Astrocyte of the cerebellum (primary cell): ENCODE measurements at regions not wholly inside any gene's neighbourhood (a gene's known extent, or its start where the extent isn't known, plus 50 kb on each side); places are given as distances from the start of the nearest gene placed in this dataset.
"Not testable (repeated sequence)": the region's sequence is repeated elsewhere in the genome, so short reads cannot be mapped to it uniquely, and the experiment has no call there.

ENCODE experiments used
- DNase-seq: peaks from one replicate; pipeline ENCODE4 v3.0.0-alpha.2; 2011; ENCODE audit warnings: low read depth
- H3K4me3 ChIP-seq: 2 replicates; pipeline ENCODE4 v1.5.1; 2011; ENCODE audit warnings: mild to moderate bottlenecking, low read depth, low read length, moderate library complexity
- in situ Hi-C: cut with HindIII; loops from 2 replicates; pipeline ENCODE4 v1.10.0; 2017; ENCODE audit warnings: low sequenced_read_pairs
- TF ChIP-seq, protein P1 (sequence below): IDR thresholded peaks from 2 replicates; pipeline ENCODE4 v1.5.1; 2012; ENCODE audit warnings: low read length, low read depth, moderate library complexity, mild to moderate bottlenecking; ENCODE audit errors: missing control alignments

DNA sequence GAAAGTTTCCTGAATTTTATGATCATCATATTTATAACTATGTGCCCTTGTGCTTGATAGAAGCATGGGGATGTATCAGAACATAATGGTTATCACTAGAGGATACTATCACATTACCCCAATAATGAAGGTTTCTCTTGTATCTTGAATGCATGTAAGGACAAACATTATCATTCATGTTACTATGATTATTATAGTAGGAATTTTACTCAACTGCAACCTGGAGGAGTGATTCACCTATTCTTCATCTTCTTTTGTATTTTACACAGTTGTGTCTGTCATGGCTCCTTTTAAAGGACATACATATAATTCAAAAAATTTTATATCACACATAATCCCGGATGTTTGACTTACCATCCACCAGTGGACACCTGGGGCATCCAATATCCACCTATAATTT lies 143.8 kb upstream of the TMPRSS15 start:
- no peak overlapping the region for H3K4me3 ChIP-seq
- TF ChIP-seq, protein P1, sequence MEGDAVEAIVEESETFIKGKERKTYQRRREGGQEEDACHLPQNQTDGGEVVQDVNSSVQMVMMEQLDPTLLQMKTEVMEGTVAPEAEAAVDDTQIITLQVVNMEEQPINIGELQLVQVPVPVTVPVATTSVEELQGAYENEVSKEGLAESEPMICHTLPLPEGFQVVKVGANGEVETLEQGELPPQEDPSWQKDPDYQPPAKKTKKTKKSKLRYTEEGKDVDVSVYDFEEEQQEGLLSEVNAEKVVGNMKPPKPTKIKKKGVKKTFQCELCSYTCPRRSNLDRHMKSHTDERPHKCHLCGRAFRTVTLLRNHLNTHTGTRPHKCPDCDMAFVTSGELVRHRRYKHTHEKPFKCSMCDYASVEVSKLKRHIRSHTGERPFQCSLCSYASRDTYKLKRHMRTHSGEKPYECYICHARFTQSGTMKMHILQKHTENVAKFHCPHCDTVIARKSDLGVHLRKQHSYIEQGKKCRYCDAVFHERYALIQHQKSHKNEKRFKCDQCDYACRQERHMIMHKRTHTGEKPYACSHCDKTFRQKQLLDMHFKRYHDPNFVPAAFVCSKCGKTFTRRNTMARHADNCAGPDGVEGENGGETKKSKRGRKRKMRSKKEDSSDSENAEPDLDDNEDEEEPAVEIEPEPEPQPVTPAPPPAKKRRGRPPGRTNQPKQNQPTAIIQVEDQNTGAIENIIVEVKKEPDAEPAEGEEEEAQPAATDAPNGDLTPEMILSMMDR: no peak
- no peak for DNase-seq
- in situ Hi-C loops: no loop called here

- TF ChIP-seq, protein P1: no peak
- H3K4me3 ChIP-seq: no peak overlapping the region
- DNase-seq: no peak
- in situ Hi-C loops: no loop called here
Observed at GRCh38 chr21:18548249-18548648, 144.7 kb upstream of the TMPRSS15 start.

- in situ Hi-C loops: no loop called here
- DNase-seq: peak; percentile 51
- TF ChIP-seq, protein P1: no peak
- no peak overlapping the region for H3K4me3 ChIP-seq
Observed at GRCh38 chr21:18549214-18549905, 145.8 kb upstream of the TMPRSS15 start.

DNA sequence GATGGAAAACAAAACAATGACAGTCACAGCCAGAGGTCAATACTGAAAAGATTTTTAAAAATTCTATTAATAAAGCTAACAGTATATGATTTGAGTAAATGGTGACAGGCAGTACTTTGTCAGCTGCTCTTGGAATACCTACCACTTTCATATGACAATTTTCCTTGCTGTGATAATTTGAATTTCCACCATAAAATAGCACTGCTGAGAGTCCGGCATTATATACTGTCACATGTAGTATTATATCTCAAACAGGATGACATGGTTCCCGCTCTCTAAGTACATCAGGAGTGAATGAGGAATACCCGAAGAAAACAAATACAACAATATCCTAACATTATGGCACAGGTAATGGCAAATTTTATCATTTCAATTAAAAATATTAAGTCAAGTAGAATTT lies 146.8 kb upstream of the TMPRSS15 start:
- TF ChIP-seq, protein P1: no peak
- H3K4me3 ChIP-seq: no peak overlapping the region
- no peak for DNase-seq
- in situ Hi-C loops: no loop called here

GRCh38 chr21:18553786-18554185 lies 150.2 kb upstream of the TMPRSS15 start:
- in situ Hi-C loops: no loop called here
- DNase-seq: no peak
- no peak overlapping the region for H3K4me3 ChIP-seq
- TF ChIP-seq, protein P1: no peak

GRCh38 chr21:18567770-18568169 lies 164.2 kb upstream of the TMPRSS15 start:
- H3K4me3 ChIP-seq, DNase-seq, in situ Hi-C loops: not testable (repeated sequence)

- in situ Hi-C loops: no loop called here
- no peak for DNase-seq
- no peak overlapping the region for H3K4me3 ChIP-seq
- TF ChIP-seq, protein P1: no peak
Observed at GRCh38 chr21:18588001-18588662, 184.5 kb upstream of the TMPRSS15 start.
